HG03520 (cell line): ENCODE measurements at regions not wholly inside any gene's neighbourhood (a gene's known extent, or its start where the extent isn't known, plus 50 kb on each side); places are given as distances from the start of the nearest gene placed in this dataset.
"Not testable (repeated sequence)": the region's sequence is repeated elsewhere in the genome, so short reads cannot be mapped to it uniquely, and the experiment has no call there.

Experiments
- ATAC-seq: cut with Tn5 transposase; IDR thresholded peaks from one replicate; pipeline ENCODE4 v1.9.1; 2021; ENCODE audit warnings: mild to moderate bottlenecking, moderate library complexity; ENCODE audit not compliant: unreplicated experiment

DNA sequence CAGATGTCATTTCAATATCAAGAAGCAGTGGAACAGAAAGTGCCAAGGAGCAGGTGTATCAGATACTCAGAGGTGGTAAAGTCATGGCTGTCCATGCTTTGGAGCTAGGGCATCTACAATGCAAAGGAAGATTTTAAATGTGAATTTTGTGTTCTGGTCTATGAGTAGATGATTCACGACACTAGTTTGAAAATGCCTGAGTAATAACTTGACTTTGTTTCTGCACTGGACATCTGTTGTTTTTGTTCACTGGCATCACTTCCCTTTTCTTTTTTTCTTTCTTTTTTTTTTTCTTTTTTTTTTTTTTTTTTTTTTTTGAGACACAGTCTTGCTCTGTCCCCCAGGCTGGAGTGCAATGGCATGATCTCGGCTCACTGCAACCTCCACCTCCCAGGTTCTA, 460.7 kb upstream of the PAPPA start:
- not testable (repeated sequence) for ATAC-seq

DNA sequence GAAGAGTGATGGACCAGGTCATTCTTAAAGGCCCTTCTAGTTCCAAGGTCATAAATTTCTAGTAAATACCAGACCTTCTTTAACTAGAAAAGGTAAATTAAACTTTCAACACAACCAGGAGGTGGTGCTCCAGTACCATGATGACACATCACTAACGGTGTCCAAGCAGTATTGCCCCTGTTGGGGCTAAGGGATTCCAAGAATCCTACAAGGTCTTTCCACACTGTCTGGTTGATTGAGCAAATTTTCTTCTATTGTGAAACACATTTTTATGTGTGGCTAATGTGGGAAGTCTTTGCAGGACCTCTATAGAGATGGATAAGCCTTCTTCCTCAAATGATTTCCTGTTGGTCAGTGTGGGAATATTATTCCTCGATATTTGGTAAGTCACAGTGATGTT, 459.6 kb upstream of the PAPPA start:
- ATAC-seq, result no peak

DNA sequence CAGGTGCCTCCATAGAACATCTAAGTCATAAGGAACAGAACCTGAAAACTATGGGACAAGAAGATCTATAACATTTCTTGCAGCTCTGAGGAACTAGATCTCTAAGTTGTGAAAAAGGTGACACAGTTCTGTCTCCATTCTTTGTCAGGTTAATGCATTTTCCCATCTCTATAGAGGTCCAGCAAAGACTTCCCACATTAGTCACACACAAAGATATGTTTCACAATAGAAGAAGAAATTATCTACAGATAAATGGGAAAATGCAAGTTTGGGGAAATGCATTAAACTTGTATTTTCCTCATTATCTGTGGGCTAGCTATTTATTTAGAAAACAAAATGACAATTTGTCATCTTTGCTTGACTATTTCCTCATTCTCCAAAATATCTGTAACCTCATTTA, 458.6 kb upstream of the PAPPA start:
- no peak for ATAC-seq

DNA sequence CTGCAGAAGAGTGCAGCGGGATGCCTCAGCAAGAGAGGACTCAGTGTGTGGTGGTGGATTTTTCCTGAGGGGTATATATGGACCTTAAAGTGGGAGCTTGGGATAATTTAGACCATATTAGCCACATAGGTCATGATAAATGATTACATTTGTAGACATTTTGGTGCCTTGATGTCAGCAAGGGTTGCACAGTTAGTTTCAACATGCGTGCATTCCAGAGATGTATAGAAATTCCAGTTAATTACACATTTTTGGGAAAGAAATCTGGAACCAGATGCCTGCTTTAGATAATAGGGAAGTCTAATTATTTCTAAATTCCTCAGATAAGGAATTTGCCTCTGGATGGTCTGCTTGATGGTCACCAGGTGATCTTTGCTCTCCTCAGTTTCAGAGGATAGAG, 440.6 kb upstream of the PAPPA start:
- no peak for ATAC-seq

DNA sequence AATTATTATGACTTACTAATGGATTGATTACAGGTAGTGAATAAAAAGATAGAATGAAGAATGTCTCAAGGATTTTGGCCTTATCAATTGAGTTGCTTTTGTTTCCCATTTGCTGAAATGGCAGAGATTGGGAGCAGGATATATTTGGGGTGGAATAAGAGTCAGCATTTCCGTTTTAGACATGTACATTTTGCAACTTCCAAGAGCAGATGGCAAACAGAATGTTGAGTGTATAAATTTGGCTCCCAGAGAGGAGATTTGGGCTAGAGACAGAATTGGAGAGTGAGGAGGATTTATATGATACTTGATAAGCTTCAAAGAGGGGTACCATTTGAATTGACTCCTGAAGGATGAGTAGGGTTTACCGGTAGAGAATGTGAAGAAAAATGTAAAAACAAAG, 437.9 kb upstream of the PAPPA start:
- ATAC-seq, result no peak

DNA sequence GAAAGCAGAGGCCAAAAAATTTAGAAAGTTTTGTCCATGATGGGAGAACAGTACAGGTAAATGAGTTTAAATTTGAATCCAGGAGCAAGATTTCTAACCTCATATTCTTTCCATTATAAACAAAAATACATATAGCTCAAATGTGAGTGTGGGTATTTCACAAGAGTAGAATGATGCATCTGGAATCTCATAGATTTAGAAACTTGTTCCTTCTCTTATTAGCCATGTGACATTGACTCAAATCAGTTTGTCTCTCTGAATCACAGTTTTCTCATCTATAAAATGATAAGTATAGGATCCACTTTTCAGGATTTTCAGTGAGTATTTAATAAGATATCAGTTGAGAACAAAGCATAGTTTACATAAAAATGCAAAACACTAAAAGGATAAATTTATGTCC, 436.3 kb upstream of the PAPPA start:
- no peak for ATAC-seq

DNA sequence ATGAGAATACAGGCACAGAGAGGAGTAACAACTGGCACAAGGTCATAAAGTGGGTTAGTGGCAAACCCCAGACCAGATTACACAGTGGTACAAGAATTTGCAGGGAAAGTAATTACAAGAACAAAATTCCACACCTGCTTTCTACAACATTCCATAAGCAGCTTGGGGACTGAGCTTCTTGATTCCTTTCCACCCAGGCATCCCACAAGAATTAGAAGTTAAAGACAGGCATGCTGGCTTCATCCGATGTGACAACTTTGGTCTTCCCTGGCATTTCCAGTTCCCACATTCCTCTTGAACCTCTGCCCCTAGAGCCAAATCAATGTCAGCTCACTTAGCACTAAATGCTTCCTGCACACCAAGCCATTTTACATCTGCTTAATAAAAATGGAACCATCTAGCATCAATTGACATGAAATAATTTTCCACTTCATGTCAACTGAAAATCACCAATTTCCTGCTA, 435.8 kb upstream of the PAPPA start:
- ATAC-seq, result no peak

DNA sequence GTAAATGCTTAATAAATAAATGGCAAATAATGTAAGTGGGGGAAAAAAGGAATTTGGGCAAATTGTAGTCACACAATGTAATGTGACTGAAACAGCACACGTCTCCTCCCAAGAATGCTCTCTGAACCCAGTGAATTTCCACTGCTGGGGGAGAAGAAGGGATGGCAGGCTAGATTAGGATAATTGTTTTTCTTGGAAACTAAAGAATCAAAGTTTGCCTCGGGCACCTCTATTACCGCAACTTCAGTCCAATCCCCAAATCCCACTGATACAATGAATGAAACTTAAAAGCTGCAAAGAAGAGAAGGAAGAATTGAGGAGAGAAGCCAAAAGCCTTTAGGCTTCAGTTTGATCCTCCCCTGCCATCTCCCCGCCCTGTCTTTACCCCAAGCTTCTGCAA, 423.2 kb upstream of the PAPPA start:
- no peak for ATAC-seq

DNA sequence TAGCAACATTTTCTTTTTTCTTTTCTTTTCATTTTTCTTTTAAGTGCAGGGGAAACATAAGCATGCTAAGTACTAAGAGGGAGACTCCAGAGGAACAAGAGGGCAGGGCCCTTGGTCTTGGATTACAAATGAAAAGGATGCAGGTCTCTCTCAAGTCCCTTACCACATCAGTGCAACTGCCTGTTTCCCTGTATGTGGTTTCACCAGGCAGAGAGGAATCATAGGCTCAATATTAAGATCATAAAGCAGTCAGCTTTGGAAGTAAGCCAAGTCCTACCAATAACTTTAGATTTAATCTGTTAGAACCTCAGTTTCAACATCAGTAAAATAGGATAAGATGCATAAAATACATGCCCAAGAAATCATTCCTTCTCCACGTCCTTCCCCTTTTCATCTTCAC, 422.7 kb upstream of the PAPPA start:
- no peak for ATAC-seq

DNA sequence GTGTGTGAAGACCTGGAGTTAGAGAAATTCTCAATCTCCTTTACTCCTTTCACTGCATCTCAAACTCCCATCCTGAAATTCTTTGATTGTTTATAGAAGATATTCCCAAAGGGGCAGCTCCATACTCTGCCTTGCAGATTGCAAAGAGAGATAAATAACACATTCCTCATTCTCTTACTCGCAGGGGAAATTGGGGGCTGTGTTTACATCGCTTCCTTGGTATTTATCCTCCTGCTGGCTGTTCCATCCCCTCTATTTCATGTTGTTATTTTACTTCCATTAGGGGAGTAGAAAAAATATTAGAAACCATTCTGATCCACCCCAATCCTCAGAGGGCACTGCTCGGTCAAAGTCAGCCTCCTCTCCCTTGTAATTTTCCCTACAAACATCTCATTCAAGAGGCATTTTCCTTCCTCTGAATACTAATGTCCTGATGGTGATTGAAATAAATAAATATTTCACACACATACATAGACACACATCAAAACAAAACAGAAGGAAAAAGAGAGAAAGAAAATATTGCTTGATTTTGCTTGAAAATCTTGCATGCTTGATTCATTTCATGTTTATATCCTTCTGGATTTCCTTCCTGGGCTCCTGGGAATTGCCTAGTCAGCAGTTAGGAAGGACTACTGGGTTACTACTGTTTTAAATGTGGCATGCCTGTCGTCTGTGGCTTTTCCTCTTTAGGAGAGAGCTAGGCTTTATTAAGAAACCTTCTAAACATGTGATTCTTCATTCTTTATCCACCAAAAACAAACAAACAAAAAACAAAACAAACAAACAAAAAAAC, 420.1 kb upstream of the PAPPA start:
- ATAC-seq, result no peak

DNA sequence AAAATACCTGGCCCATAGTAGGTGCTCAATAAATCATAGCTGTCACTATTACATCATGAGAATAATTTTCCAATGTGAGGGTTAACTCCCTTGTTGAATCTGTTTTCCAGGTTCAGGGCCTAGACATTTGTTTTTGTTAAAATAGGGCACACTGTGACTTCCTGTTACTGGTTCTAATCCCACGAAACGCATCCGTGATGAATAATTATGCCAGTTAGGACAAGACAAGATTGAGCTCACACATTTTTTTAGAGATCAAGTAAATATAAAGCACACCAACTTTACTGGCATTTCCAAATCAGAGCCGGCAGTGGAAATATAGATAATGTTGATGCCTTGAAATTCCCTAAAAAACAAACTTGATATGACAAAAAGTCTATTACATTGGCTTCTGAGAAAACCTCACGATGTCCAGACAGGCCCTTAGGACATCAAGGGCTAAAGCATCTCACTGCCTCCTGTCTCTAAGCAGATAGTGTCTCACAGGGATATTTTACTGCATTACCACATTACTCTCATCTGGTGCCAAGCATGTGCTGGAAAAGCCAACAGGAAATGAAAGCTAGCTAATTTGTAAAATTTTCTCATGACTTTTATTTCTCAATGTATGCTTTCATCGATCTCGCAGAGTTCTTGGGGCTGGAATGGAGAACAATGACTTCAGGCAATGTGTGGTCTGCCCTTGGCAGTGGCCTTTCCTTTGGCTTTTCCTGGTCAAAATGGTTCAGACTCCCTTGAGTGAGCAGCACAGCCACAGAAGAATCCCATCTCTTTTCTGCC, 414.3 kb upstream of the PAPPA start:
- ATAC-seq, result no peak

DNA sequence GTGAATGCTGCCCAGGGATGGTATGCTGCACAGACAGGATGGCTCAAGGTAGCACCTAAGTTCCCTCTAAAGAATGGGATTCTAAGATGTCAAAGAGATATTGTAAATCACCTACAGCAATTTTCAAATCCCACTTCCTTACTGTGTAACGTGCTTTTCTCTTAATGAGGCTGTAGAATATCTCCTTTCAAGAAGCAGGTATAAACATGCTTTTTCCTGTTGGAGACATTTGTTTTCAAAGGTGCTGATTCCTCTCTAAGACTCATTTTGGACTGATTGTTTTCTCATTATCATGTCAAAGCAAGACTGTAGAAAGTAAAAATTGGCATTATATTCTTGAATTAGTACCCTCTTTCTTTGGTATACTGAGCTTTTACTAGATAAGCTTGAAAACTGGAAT, 412.6 kb upstream of the PAPPA start:
- ATAC-seq, result no peak

DNA sequence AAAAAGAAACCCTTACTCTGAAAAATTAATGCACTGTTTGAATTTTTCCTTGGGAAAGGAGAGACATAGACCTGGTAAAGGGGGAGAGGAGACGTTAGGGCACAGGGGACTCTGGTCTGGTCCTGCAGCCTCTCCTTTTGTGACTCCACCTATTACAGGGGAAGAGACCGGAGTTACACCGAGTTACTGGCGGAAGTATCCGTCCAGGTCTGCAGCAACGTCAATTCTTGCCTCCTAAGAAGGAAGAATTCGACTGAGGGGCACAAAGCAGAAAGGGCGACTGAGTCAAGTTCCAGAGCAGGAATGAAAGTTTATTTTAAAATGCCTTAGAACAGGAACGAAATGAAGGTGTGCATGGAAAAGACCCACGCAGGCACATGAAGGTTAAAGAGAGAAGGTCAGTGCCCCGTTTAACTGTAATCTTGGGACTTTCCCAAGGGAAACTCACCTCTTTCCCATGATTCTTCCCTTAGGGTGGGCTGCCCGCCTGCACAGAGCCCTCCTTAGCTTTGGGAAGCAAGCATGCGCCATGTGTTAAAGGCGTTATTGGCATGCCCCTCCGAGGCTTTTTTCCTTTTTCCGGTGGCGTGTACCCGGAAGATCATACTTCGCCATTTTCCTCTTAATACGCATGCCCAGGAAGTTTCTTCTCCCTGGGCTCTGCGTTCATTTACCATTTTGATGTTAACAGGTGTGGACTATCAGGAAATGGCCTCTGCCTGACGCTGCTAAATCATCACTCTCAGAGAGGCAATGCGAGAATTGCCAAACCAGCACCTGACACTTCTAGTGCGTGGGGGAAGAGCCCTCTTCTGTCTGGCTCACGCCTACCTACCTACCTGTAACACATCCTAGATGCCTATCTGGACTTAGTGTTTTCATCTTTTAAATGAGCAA, 409.6 kb upstream of the PAPPA start:
- ATAC-seq, result no peak

DNA sequence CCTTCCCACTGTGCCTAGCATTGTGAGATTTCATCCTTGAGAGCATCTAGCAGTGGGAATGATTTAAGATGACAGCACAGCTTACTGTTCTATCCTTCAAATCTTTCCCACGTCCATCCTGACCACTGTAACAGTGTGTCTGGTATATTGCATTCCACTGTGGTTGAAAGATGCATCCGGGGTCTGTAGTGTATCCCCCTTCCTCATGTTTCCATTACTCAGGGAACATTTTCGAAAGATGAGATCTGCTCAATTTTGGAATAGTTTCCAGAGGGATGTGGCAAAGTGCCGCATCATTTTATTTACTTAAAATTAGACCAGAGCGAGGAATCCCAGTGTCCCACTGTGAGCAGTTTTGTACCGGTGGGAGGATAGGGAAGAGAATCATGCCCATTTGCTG, 407.1 kb upstream of the PAPPA start:
- ATAC-seq, result no peak

DNA sequence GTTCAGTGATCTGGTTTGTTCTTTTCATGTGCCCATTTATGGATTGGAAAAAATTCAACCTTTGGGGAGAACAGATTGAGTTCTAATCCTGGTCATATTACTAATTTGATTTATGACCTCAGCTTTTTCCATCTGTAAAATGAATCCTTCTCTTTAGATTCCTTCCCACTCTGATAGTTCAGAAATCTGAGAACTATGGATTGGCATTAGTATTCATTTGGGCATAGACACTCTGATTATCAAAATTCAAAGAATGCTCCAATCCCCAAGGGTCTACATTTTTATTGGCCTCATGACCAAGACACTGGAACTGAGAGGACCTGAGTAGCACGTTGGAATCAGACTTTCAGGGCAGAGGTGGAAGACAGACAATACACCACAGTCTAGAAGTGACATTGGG, 405.9 kb upstream of the PAPPA start:
- no peak for ATAC-seq

DNA sequence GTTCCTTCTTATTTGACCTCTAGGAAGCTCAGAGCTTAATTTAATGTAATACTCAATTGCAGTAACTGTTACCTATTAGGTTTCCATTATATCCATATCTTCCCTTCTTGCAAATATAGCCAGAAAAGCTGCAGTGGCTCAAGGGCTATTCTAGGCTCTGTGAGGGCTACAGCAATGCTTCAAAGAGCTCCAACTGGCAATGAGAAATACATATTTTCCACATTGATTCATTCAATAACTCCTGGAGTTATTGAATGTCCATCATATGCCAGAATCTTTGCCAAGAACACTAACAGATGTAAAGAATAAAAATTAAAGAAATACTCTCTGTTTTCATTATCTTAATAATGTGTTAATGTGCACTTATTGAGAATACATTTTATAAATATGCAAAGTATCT, 396.9 kb upstream of the PAPPA start:
- no peak for ATAC-seq

DNA sequence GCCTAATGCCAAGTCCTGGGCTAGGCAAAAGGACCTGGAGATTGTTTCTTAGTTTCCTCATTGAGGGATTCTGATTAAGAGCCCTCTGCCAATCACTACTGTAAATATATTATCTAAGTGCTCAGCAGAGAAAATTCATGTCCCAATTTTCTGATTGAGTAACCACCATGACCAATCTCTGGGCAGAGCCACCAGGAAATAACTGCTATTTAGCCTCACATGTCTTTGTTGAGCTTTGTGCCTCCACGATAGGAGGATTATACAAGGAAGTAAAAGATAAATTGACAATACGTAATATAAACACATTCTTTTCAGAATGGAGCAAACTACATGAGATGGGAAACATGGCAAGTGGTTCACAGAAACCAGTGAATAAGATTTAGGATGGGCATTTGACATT, 396.1 kb upstream of the PAPPA start:
- ATAC-seq, result no peak

DNA sequence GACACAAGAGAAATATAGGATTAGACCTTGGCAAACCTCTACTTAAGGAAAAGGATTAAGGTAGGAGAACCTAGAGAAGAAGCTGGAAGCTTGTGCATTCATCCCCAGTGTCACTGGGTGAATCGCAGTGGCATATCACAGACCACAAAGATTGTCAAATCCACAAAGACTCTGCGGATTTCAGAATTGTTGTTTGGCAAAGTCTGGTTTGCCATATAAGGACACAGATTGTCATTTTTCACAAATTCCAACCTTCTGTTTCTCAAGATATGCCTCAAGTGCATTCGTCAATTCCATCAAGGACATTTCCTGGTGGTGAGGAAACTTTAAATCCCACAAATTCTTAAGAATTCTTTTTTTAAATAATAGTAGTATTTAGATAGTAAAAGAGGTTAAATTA, 395.1 kb upstream of the PAPPA start:
- no peak for ATAC-seq

DNA sequence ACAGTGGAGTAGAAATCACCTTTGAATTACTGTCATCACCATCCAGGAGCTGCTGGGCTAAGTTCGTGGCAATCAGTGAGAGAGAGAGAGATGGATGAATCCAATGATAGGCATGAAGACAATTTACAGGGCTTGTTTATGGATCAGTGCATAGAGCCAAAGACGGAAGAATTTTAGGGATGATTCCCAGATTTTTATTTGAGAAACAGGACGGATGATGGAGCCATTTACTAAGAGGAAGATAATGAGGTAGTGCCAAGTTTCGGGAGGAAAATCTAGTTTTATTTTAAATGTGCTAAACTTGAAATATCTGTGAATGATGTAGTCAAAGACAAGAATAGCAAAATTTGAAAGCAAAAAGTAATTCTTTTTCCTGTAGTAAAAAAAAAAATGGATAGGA, 394.2 kb upstream of the PAPPA start:
- no peak for ATAC-seq

DNA sequence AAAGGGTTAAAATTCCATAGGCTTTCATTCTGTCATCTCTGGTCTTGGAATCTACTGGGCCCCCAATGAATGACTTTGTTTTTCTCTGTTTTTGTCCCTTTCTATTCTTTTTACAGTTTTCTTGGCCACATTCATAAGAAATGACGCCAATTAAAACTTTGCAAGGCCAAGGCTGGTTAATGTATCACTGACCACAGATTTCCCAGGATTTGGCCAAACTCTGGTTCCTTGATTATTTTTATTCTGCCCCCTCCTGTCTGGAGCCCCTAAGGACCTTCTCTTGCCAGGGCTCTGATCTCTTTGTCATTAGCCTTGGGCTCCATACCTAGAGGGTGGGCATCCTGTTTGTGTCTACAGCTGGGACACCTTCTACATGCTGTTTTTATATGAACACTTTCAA, 388.9 kb upstream of the PAPPA start:
- no peak for ATAC-seq

DNA sequence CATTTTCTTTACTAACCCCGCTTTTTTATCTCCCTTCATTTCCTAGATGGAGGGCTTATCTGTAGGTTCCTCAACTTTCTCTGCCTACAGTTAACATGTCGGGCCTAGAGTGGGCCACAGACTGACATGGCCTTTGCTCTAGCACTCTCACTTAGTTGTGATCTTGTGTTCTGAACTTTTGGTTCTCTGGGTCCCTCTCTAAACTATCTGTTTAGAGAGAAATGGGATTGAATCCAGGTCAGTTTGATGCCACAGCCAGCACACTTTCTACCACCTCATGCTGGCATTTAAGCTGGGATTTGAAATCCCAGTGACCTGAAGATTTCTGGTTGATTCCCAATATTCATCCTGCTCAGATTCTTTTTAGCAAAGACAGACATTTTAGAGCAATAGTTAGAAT, 388.5 kb upstream of the PAPPA start:
- ATAC-seq, result no peak
